IPS DF 6.9 (cell line): ENCODE measurements at regions not wholly inside any gene's neighbourhood (a gene's known extent, or its start where the extent isn't known, plus 50 kb on each side); places are given as distances from the start of the nearest gene placed in this dataset.

ENCODE experiments used
- DNase-seq: peaks from one replicate; pipeline ENCODE4 v3.0.0-alpha.2; 2013; ENCODE audit warnings: low read depth, low spot score
- H3K27ac ChIP-seq: one replicate; pipeline ENCODE4 v1.5.1; 2013; ENCODE audit warnings: low read length, control low read depth
- H3K27me3 ChIP-seq: 2 replicates; pipeline ENCODE4 v1.6.1; 2013; ENCODE audit warnings: mild to moderate bottlenecking, low read length; ENCODE audit not compliant: control insufficient read depth, insufficient read depth
- H3K36me3 ChIP-seq: 2 replicates; pipeline ENCODE4 v1.6.1; 2013; ENCODE audit warnings: low read length; ENCODE audit not compliant: control insufficient read depth, insufficient read depth
- H3K4me1 ChIP-seq: 2 replicates; pipeline ENCODE4 v1.6.1; 2013; ENCODE audit warnings: low read length; ENCODE audit not compliant: control insufficient read depth, insufficient read depth
- H3K4me3 ChIP-seq: 2 replicates; pipeline ENCODE4 v1.5.1; 2013; ENCODE audit warnings: mild to moderate bottlenecking, low read length
- H3K9me3 ChIP-seq: 2 replicates; pipeline ENCODE4 v1.6.1; 2013; ENCODE audit warnings: low read length, inconsistent platforms; ENCODE audit not compliant: control insufficient read depth, insufficient read depth
- WGBS: extraction: QIAGEN DNeasy Blood & Tissue Kit; methylation state at CpG from one replicate; pipeline ENCODE4 v1.1.7; 2013; ENCODE audit warnings: mixed read lengths, missing lambda C conversion rate; ENCODE audit not compliant: insufficient read length, insufficient coverage; 5-methylcytosine and 5-hydroxymethylcytosine counted together

DNA sequence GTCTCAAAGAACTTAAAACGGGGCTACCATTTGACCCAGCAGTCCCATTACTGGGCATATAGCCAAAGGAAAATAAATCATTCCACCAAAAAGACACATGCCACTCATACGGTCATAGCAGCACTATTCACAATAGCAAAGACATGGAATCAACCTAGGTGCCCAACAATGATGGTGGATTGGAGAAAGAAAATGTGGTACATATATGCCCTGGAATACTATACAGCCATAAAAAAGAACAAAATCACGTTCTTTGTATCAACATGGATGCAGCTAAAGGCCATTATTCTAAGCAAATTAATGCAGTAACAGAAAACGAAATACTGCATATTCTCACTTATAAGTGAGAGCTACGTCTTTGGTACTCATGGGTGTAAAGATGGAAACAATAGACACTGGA lies 138.1 kb upstream of the NEIL3 start:
- Histone ChIP-seq H3K27ac (no peak overlapping the region), H3K9me3 (no peaks in the 10 kb centered on the region), H3K4me1 (no peaks in the 10 kb centered on the region), H3K4me3 (no peak overlapping the region), H3K27me3 (no peaks in the 10 kb centered on the region), H3K36me3 (no peaks in the 10 kb centered on the region)
- DNase-seq, result no peak
- no CpG with 5 or more reads among the region's 5 CpGs for WGBS

DNA sequence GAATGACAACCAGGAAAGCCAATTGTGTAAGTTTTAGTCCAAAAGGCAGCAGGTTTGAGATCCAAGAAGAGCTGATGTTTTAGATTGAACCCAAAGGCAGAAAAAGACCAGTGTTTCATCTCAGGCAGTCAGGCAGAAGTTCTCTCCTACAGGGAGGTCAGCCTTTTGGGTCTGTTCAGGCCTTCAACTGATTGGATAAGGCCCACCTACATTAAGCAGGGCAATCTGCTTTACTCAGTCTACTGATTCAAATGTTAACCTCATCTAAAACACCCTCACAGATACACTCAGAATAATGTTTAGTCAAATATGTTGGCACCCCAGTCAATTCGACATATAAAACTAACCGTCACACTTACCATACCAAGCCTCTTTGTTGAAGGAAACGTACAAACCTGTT lies 134.2 kb upstream of the NEIL3 start:
- H3K27me3 ChIP-seq, result no peaks in the 10 kb centered on the region
- WGBS, result no CpG with 5 or more reads among the region's 3 CpGs
- DNase-seq, result no peak
- H3K27ac ChIP-seq, result no peak overlapping the region
- H3K36me3 ChIP-seq, result no peaks in the 10 kb centered on the region
- no peaks in the 10 kb centered on the region for H3K9me3 ChIP-seq
- no peak overlapping the region for H3K4me3 ChIP-seq
- H3K4me1 ChIP-seq, result no peaks in the 10 kb centered on the region

DNA sequence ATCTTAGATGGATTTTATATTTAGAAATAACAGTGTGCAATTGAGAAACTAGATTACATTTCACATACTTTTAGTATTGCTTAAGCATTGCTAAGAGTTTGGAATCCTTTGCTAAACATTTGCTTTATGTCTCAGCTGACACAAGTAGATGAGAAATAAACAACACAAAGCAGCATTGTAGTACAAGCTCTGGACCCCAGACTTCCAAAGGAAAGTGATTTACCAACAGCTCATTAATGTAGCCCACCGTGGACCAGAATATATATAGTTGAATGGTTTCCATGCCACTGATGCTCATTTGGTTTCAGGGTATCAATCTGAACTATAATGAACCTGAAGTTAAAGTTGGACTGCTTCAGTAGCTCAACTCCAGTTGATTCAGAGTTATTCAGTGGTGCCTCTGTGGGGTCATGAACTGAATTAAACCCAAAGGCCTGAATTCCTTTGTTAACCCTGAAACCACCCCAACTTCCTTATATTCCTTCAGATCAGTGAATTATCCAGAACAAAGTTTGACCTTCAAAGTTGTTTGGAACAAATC lies 132.1 kb upstream of the NEIL3 start:
- H3K27ac ChIP-seq, result no peak overlapping the region
- no peaks in the 10 kb centered on the region for H3K4me1 ChIP-seq
- H3K36me3 ChIP-seq, result no peaks in the 10 kb centered on the region
- no peak for DNase-seq
- H3K4me3 ChIP-seq, result no peak overlapping the region
- H3K9me3 ChIP-seq, result no peaks in the 10 kb centered on the region
- H3K27me3 ChIP-seq, result no peaks in the 10 kb centered on the region
- WGBS, result no CpG with 5 or more reads among the region's 1 CpG

DNA sequence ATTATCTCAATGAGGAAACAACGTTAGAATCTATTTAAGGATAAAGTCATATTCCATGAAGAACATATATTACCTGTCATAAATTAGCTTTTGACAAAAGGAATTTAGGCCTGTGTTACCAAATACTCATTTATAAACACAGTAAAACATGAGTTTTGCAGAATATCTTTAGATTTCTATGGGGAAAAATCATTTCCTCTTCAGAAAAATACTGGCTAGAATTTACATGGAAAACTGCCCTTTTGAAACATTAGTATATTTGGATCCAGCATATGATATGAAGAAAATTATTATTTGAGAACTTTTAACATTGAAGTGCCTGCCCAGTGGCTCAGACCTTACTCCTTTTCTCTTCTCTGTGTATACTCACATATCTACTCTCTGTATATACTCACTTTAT lies 131.4 kb upstream of the NEIL3 start:
- Histone ChIP-seq H3K9me3 (no peaks in the 10 kb centered on the region), H3K4me3 (no peak overlapping the region), H3K27ac (no peak overlapping the region), H3K4me1 (no peaks in the 10 kb centered on the region), H3K27me3 (no peaks in the 10 kb centered on the region), H3K36me3 (no peaks in the 10 kb centered on the region)
- DNase-seq, result no peak
- WGBS, result no CpG with 5 or more reads among the region's 1 CpG

DNA sequence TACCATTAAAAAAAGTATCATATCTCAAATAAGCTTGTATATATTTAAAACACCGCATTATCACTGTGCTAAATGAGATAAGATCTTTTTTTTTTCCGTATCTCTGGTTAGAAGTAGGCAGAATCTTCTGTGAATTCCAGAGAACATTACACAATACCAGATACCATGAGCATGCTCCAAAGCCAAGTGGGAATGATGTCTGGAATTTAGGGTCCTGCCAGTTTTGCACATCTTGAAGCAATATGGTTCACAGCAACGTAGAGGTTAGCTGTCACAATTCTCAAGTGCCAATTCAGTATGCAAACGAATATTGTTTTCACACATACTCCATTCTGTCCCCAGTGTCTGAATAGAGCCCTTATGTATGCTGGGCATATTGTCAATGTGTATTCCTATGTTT lies 127.5 kb upstream of the NEIL3 start:
- Histone ChIP-seq H3K27me3 (no peaks in the 10 kb centered on the region), H3K27ac (no peak overlapping the region), H3K4me1 (no peaks in the 10 kb centered on the region), H3K36me3 (no peaks in the 10 kb centered on the region), H3K4me3 (no peak overlapping the region), H3K9me3 (no peaks in the 10 kb centered on the region)
- no CpG with 5 or more reads among the region's 4 CpGs for WGBS
- DNase-seq, result no peak

DNA sequence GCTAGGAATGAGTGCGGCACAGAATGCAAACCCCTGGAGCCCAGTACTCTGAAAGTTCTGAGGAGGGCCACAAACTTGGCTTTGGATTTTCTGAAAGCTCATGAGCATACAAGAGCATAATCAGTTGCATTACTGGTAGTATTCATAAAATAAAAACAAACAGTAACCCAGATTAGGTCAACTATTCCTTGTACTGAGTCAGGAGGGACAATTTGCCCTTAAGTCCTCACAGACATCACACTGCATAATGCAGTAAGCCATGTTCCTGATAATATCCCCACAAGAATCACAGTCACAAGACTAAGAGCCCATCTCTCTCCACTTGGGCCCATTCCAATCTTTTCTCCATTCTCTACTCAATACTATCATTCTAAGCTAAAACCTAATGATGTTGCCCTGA lies 126.9 kb upstream of the NEIL3 start:
- no peaks in the 10 kb centered on the region for H3K36me3 ChIP-seq

DNA sequence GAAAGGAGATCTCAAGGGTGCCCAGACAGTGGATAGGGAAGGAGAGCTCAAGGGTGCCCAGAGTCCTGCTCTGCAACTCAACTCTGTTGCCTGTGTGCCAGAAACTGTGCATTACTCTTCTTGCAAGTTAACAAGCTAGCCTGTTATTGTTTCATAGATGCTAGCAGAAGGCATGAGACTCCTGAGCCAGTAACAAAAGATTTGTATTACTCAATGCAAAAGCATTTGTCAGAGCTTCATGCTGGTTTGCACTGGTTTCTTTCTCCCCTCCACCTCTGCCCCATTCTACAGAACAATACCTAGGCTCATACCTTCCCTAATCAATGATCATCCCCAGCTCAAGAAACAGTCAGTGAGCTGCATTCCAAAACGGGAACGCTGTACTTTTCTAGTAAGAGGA lies 124.5 kb upstream of the NEIL3 start:
- no peak overlapping the region for H3K27ac ChIP-seq
- H3K27me3 ChIP-seq, result no peaks in the 10 kb centered on the region
- no peaks in the 10 kb centered on the region for H3K36me3 ChIP-seq
- no CpG with 5 or more reads among the region's 2 CpGs for WGBS
- DNase-seq, result no peak
- H3K9me3 ChIP-seq, result no peaks in the 10 kb centered on the region
- no peaks in the 10 kb centered on the region for H3K4me1 ChIP-seq
- H3K4me3 ChIP-seq, result no peak overlapping the region

More for the DNA sequence above, 126.9 kb upstream of the NEIL3 start:
- H3K4me1 ChIP-seq, result no peaks in the 10 kb centered on the region
- no peaks in the 10 kb centered on the region for H3K9me3 ChIP-seq
- WGBS, result no CpG with 5 or more reads among the region's 1 CpG
- no peaks in the 10 kb centered on the region for H3K27me3 ChIP-seq
- DNase-seq, result no peak
- H3K4me3 ChIP-seq, result no peak overlapping the region
- H3K27ac ChIP-seq, result no peak overlapping the region

DNA sequence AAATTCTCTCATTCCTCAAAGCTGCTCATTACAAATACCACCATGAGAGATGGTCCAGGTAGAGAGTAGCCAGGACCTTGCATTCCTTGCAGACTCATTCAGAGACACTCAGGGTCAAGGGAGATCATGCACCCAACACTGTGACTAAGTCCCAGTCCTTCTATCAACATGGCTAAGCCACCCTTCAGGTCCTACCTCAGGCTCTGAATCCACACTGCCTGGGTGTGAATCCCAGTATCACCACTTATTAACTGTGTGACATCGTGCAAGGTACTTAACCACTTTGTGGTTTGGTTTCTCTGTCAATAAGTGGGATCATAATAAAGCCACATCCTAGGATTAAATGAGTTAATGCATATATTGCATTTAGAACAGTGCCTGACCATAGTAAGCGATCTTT lies 124.1 kb upstream of the NEIL3 start:
- H3K27ac ChIP-seq, result no peak overlapping the region
- no peaks in the 10 kb centered on the region for H3K27me3 ChIP-seq
- no peaks in the 10 kb centered on the region for H3K36me3 ChIP-seq
- no peaks in the 10 kb centered on the region for H3K9me3 ChIP-seq
- no peak for DNase-seq
- no peaks in the 10 kb centered on the region for H3K4me1 ChIP-seq
- no peak overlapping the region for H3K4me3 ChIP-seq
- WGBS, result no CpG with 5 or more reads among the region's 2 CpGs

DNA sequence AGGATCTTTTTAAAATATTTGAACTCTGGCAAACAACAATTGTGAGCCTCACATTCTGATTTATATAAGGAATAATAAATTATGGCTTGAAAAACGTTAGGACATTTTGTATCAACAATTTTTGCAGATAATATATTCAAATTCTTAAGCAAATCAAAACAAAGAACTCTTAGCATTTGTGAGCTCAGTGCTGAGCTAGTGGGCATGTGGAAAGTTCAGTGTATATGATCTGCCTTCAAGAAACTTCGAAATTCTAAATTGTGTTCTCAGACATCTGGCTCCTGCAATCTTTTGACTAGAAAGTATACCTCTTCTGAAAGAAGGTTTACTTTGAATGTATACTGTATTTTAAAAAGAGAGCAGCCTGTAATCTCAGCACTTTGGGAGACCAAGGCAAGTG lies 122.3 kb upstream of the NEIL3 start:
- WGBS, result no CpG with 5 or more reads among the region's 2 CpGs
- Histone ChIP-seq H3K9me3 (no peaks in the 10 kb centered on the region), H3K27me3 (no peaks in the 10 kb centered on the region), H3K27ac (no peak overlapping the region), H3K4me1 (no peaks in the 10 kb centered on the region; the same call in 1 of the 2 replicates), H3K36me3 (no peaks in the 10 kb centered on the region), H3K4me3 (no peak overlapping the region)
- no peak for DNase-seq

DNA sequence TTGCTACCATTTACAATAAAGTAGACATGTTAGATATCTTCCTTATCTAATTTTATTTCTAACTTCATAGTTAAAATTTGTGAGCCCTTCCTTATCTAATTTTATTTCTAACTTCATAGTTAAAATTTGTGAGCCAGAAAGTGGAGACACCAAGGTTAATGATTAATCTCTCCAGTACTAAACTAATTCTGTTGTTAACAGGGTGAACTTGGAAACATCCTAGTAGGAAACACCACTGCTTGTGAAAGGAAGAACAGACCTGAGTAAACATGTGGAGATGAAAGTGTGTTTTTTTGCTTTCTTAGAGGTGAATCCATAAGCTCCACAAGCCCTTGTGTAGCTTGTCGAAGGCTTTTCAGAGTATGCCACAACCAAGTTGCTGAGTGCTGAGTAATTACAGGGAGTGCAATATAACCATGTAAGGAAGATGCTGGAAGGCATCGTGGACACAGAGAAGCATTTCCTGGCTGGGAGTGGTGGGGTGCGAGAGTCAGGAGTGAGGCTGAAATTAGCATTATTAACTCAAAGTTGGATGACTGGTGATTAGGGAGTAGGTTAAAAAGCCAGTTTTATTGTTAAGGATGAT lies 118.6 kb upstream of the NEIL3 start:
- no peak overlapping the region for H3K27ac ChIP-seq
- H3K27me3 ChIP-seq, result no peaks in the 10 kb centered on the region
- H3K4me3 ChIP-seq, result no peak overlapping the region
- DNase-seq, result no peak
- no peaks in the 10 kb centered on the region for H3K36me3 ChIP-seq
- H3K9me3 ChIP-seq, result no peaks in the 10 kb centered on the region
- no peaks in the 10 kb centered on the region; the same call in 1 of the 2 replicates for H3K4me1 ChIP-seq
- no CpG with 5 or more reads among the region's 3 CpGs for WGBS

DNA sequence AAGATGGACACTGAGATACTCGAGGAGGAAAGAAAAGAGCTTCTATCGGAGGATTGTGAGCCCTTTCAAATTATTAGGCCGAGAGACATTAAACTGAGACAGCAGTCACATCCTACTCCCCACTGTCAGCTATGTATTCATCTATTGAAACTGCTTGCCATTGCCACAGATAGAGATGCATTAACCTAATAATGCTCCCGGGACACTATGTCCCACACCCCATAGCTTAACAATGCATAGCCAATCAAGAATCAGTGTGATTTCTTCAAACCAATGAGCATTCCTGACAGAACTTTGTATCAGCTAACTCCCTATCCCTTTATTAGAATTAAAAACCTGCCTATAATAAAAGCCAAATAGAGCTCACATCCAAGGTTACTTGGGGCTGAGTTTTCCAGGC lies 118.1 kb upstream of the NEIL3 start:
- Histone ChIP-seq H3K4me3 (no peak overlapping the region), H3K27me3 (no peaks in the 10 kb centered on the region), H3K36me3 (no peaks in the 10 kb centered on the region), H3K27ac (no peak overlapping the region), H3K4me1 (no peaks in the 10 kb centered on the region; the same call in 1 of the 2 replicates), H3K9me3 (no peaks in the 10 kb centered on the region)
- WGBS, result no CpG with 5 or more reads among the region's 4 CpGs
- DNase-seq, result no peak
